ENCODE measurements at regions not wholly inside any gene's neighbourhood (a gene's known extent, or its start where the extent isn't known, plus 50 kb on each side); places are given as distances from the start of the nearest gene placed in this dataset.

DNA sequence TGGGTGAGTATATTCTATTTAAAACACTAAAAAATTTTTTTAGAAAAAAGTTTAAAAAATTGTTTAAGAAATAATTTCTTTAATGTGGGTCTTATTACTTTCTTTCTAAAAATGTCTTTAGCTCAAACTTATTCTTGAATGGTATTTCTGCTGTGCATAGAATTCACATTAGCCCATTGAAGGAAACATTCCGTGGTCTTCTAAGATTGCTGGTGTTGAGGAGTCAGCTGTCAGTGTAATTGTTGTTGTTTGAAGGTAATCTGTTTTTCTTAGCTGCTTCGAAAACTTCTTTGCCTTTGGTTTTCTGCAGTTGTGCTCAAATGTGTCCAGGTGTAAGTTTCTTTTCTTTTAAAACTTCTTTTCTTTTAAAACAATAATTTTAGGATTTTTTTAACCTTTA is 85.4 kb upstream of the KLF12 start:
- DNase-seq (ENCODE audit: insufficient read length): no peak
- TF ChIP-seq TAF1 (IDR thresholded peaks at IDR 0.05; ENCODE audit: borderline replicate concordance, low read depth, low read length): no peak
- no peak for TF ChIP-seq POLR2AphosphoS5 (IDR thresholded peaks at IDR 0.05; ENCODE audit: low read depth, low read length)
- no peak for TF ChIP-seq POLR2A (IDR thresholded peaks at IDR 0.05; ENCODE audit: low read depth, low read length)
- no peak for FAIRE-seq

DNA sequence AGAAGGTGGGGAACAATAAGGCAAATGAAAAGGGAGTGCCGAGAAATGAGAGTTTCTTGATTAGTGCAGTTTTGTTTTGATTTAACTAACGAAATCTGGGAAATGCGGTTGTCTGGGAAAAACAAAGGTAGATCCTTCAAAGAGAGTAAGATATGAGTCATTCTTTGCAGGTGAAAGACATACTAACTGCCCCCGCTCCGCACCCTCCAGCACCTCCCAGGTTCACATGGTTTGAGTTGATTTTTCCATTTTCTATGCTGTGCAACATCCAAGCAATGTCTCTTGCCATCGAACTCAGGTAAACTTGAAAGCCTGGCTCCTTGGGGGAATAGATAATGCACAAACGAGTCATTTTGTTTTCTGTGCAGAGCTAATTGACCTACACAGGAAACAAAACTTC is 84.1 kb upstream of the KLF12 start:
- FAIRE-seq (no peak), DNase-seq (ENCODE audit: insufficient read length) (no peak)
- TF ChIP-seq POLR2A (IDR thresholded peaks at IDR 0.05; ENCODE audit: low read depth, low read length) (no peak), TAF1 (IDR thresholded peaks at IDR 0.05; ENCODE audit: borderline replicate concordance, low read depth, low read length) (no peak)

GRCh38 chr13:74217811-74218210 is 83.6 kb upstream of the KLF12 start:
- FAIRE-seq (no peak), DNase-seq (ENCODE audit: insufficient read length) (no peak)
- TF ChIP-seq POLR2AphosphoS5 (IDR thresholded peaks at IDR 0.05; ENCODE audit: low read depth, low read length) (no peak), POLR2A (IDR thresholded peaks at IDR 0.05; ENCODE audit: low read depth, low read length) (no peak), TAF1 (IDR thresholded peaks at IDR 0.05; ENCODE audit: borderline replicate concordance, low read depth, low read length) (no peak)

DNA sequence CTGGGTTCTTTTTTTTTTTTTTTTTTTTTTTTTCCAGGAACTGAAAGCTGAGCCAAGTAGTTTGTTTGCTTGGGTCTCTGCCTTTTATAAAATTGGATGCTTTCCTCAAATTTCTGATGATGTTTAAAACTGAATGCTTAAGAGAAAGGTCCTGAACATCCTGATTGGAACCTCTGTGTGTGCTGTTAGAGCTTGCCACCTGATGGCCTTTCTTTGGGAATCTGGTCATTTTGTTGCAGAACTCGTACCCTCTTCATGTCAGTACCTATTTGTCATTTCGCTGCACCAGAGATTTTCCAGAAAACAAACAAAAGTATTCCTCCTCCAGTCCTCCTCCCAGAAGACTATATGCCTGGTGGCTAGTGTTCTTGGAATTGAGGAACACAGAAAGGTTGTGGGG is 81.2 kb upstream of the KLF12 start:
- DNase-seq (ENCODE audit: insufficient read length) (no peak), FAIRE-seq (no peak)
- TF ChIP-seq POLR2A (IDR thresholded peaks at IDR 0.05; ENCODE audit: low read depth, low read length) (no peak), TAF1 (IDR thresholded peaks at IDR 0.05; ENCODE audit: borderline replicate concordance, low read depth, low read length) (no peak)

- no peak for TF ChIP-seq POLR2A (IDR thresholded peaks at IDR 0.05; ENCODE audit: low read depth, low read length)
- TF ChIP-seq POLR2AphosphoS5 (IDR thresholded peaks at IDR 0.05; ENCODE audit: low read depth, low read length): no peak
- TF ChIP-seq TAF1 (IDR thresholded peaks at IDR 0.05; ENCODE audit: borderline replicate concordance, low read depth, low read length): no peak
- no peak for DNase-seq (ENCODE audit: insufficient read length)
- no peak for FAIRE-seq
These were observed 80.1 kb upstream of the KLF12 start for GRCh38 chr13:74214321-74214720.

GRCh38 chr13:74210693-74211393 is 76.6 kb upstream of the KLF12 start:
- TF ChIP-seq POLR2A (IDR thresholded peaks at IDR 0.05; ENCODE audit: low read depth, low read length): no peak
- TF ChIP-seq POLR2AphosphoS5 (IDR thresholded peaks at IDR 0.05; ENCODE audit: low read depth, low read length): no peak
- no peak for TF ChIP-seq TAF1 (IDR thresholded peaks at IDR 0.05; ENCODE audit: borderline replicate concordance, low read depth, low read length)
- FAIRE-seq (no peak), DNase-seq (ENCODE audit: insufficient read length) (no peak)

- DNase-seq (ENCODE audit: insufficient read length): no peak
- no peak for FAIRE-seq
- no peak for TF ChIP-seq POLR2A (IDR thresholded peaks at IDR 0.05; ENCODE audit: low read depth, low read length)
- TF ChIP-seq TAF1 (IDR thresholded peaks at IDR 0.05; ENCODE audit: borderline replicate concordance, low read depth, low read length): no peak
- TF ChIP-seq POLR2AphosphoS5 (IDR thresholded peaks at IDR 0.05; ENCODE audit: low read depth, low read length): no peak
These were observed 72.7 kb upstream of the KLF12 start for GRCh38 chr13:74206855-74207254.

DNA sequence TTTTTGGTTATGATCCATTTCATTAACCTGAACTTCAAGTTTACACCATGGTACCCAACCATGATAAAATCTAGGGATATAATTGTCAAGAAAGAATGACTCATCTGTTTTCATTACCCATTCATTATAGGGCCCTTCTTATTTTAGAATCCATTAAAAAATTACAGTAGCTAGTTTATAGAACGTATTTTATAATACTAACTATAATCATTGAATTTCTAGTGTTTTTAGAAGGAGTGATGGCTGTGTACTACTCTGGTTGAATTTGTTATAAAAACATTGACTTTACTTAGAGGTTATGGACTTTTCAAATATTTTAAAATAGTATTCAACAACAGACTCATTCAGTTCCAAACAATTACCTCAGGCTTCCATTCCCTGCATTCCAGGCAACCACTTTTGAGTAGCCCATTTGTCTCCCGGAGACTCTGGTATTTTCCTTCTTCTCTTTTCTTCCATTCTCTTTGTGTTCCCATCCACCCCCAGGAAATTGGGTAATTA is 71.9 kb upstream of the KLF12 start:
- DNase-seq (ENCODE audit: insufficient read length) (no peak), FAIRE-seq (no peak)

GRCh38 chr13:74205313-74205690 is 71.1 kb upstream of the KLF12 start:
- no peak for DNase-seq (ENCODE audit: insufficient read length)
- no peak for TF ChIP-seq POLR2A (IDR thresholded peaks at IDR 0.05; ENCODE audit: low read depth, low read length)
- no peak for TF ChIP-seq TAF1 (IDR thresholded peaks at IDR 0.05; ENCODE audit: borderline replicate concordance, low read depth, low read length)
- TF ChIP-seq POLR2AphosphoS5 (IDR thresholded peaks at IDR 0.05; ENCODE audit: low read depth, low read length): no peak
- no peak for FAIRE-seq

More for the DNA sequence above, 71.9 kb upstream of the KLF12 start:
- TF ChIP-seq TAF1 (IDR thresholded peaks at IDR 0.05; ENCODE audit: borderline replicate concordance, low read depth, low read length): no peak
- TF ChIP-seq POLR2AphosphoS5 (IDR thresholded peaks at IDR 0.05; ENCODE audit: low read depth, low read length): no peak
- no peak for TF ChIP-seq POLR2A (IDR thresholded peaks at IDR 0.05; ENCODE audit: low read depth, low read length)

DNA sequence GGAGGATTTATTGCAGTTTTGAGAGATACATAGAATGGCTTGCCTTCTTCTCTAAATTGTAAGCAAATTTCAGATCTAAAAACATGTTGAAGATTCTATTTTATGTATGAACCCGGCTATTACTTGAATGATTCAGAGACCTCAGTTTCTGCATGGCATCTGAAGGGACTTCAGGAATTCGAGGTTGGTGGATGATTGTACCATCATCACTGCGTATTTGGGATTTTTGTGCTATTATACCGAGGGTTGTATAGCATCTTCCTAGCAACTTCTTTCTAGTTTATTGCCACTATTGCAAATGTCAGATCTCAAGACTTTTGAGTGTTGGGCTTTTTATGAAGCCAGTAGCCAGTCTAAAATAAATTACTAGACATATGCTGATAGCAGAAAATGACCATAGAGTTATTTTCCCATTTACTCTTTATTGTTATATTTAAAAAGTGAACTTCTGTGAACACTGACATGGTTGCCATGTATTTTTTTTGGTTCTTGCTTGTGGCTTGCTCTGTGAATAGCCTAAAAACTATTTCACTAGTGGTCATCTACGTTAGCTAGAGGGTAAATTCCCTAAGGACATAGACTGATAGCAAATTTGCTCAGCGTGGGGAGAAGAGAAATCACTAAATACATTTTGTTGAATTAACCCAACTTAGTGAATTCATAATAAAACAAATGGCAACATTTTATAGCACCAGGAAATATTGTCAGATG is 70.6 kb upstream of the KLF12 start:
- FAIRE-seq: no peak
- TF ChIP-seq POLR2AphosphoS5 (IDR thresholded peaks at IDR 0.05; ENCODE audit: low read depth, low read length) (no peak), TAF1 (IDR thresholded peaks at IDR 0.05; ENCODE audit: borderline replicate concordance, low read depth, low read length) (no peak), POLR2A (IDR thresholded peaks at IDR 0.05; ENCODE audit: low read depth, low read length) (no peak)
- no peak for DNase-seq (ENCODE audit: insufficient read length)

DNA sequence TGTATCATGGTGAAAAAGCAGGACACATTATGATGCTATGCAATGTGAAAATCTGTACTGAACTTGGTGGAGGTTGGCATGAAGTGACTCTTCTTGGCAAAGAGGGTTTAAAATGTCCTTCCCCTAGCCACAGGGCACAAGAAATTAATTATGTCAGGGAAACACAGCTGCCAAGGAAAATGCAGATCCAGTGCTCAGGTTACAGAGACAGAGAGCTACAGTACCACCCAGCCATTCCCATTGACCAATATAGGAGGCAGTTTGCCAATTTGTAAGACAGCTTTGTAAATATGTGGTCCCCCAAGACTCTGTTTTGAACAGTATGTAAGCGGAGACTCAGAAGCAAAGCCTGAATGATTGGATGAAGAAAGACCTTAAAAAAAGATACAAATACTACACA is 69.4 kb upstream of the KLF12 start:
- TF ChIP-seq TAF1 (IDR thresholded peaks at IDR 0.05; ENCODE audit: borderline replicate concordance, low read depth, low read length): no peak
- TF ChIP-seq POLR2AphosphoS5 (IDR thresholded peaks at IDR 0.05; ENCODE audit: low read depth, low read length): no peak
- DNase-seq (ENCODE audit: insufficient read length) (no peak), FAIRE-seq (no peak)

GRCh38 chr13:74202129-74202813 is 68.1 kb upstream of the KLF12 start:
- TF ChIP-seq POLR2AphosphoS5 (IDR thresholded peaks at IDR 0.05; ENCODE audit: low read depth, low read length) (no peak), POLR2A (IDR thresholded peaks at IDR 0.05; ENCODE audit: low read depth, low read length) (no peak), TAF1 (IDR thresholded peaks at IDR 0.05; ENCODE audit: borderline replicate concordance, low read depth, low read length) (no peak)
- FAIRE-seq (no peak), DNase-seq (ENCODE audit: insufficient read length) (no peak)

Measured in GM12892 (cell line).